GM19324 (cell line): ENCODE measurements at regions not wholly inside any gene's neighbourhood (a gene's known extent, or its start where the extent isn't known, plus 50 kb on each side); places are given as distances from the start of the nearest gene placed in this dataset.
"Not testable (repeated sequence)": the region's sequence is repeated elsewhere in the genome, so short reads cannot be mapped to it uniquely, and the experiment has no call there.

Source experiments
- ATAC-seq: cut with Tn5 transposase; IDR thresholded peaks from one replicate; pipeline ENCODE4 v1.9.1; 2021; ENCODE audit warnings: mild to moderate bottlenecking, moderate library complexity; ENCODE audit not compliant: unreplicated experiment, low FRiP score

DNA sequence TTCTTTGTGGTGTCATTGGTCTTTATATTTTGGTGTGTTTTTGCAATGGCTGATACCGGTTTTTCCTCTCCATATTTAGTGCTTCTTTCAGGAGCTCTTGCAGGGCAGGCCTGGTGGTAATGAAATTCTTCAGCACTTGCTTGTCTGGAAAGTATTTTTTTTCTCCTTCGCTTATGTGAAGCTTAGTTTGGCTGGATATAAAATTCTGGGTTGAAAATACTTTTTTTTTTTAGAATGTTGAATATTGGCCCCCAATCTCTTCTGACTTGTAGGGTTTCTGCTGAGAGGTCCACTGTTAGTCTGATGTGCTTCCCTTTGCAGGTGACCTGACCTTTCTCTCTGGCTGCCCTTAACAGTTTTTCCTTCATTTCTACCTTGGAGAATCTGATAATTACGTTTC is 82.7 kb downstream of the XCL2 start:
- not testable (repeated sequence) for ATAC-seq

DNA sequence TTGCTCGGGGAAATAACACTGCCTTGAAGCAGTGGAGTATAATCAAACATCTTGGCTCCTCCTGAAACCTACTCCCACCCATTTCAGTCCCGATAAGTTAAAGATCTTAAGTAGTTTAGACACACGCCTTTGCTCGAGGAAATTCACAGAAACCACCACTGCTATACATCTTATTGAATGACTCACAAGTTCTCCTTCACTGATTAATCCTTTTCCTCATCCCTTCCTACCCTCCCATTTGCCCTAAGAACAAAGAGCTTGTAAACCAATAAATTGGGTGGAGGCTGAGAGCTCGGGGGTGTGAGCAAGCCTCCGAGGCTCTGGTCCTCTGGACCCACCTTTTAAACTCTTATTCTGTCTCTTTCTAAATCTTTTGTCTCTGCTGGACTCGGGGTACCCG is 86.5 kb downstream of the XCL2 start:
- not testable (repeated sequence) for ATAC-seq

DNA sequence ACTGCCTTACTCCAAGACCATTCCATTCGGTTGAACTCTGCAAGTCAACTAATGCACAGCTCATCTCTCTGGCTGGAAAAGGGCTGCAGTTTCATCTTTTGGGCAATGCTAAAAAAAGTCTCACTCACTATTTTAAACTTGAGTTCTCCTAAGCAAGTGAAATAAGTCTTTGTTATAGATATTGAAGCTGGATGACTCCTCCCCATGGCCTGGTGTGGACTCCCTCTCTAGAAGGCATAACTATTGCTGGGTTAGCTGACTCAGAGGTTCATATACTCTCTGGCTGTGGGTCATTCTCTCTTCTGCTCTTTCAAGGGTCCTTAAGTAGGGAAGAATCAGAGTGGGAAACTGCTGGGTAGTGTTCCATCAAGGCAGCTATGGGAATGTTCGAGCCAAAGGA is 88.0 kb downstream of the XCL2 start:
- ATAC-seq, result no peak

DNA sequence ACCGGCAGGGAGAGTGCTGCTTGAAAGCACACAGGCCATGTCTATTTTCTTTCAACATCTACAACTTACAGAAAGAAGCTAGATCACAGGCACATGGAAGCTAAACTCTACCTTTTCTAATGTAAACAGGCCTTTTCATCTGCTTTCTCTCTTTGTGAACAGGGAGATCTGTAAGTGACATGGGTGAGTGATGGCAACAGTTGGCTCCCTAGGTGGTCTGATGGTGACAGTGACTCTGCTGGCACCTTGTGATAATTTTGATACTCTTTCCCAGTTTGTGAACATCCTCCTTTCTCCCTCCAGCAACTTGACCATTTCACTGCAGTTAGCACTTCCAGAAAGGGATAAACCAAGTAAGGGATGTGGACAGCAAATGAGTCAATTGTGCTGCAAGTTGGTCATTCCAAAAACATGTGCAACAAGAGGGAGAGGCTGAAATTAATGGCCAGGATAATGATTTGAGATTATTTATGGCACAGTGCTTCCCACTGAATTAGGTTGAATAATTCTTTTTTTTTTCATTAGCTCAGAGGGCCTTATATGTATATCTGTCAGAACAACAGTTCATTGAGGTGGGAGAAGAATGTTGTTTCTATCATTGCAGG is 89.5 kb downstream of the XCL2 start:
- no peak for ATAC-seq

DNA sequence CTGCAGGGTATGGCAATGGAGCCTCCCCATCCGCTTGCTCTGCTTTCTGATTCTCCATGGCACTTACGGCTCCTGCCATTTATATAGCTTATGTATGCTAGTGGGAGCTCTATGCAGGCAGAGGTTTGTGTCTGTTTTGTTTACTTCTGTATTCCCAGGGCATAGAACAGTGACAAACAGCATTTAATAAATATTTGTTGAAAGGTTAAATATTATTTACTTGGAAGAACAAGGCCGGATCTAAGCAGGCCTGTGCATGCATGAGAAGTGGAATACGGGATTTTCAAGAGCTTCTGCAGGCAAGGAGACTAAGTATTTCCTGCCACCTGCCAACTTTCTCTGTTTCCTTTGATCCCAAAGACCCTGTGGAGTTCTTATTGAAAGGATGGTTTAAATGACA is 90.7 kb downstream of the XCL2 start:
- no peak for ATAC-seq

DNA sequence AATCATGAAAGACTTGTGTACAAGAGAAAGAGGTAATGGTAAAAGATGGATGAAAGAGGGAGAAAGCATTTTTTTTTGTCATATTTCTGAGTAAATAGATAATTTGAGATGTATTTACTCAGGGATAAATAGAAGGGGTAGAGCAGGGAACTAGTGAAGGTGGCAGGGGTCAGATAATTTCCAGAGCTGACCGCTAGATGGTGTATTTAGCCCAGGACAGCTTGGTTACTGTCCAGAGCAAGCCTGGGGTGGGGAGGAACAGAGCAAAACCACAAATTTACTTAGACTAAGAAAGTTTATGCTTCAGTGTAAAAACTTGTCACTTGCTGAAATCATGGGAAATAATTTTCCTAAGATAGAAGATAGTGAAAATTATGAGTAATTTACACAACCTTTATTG is 91.5 kb downstream of the XCL2 start:
- no peak for ATAC-seq

DNA sequence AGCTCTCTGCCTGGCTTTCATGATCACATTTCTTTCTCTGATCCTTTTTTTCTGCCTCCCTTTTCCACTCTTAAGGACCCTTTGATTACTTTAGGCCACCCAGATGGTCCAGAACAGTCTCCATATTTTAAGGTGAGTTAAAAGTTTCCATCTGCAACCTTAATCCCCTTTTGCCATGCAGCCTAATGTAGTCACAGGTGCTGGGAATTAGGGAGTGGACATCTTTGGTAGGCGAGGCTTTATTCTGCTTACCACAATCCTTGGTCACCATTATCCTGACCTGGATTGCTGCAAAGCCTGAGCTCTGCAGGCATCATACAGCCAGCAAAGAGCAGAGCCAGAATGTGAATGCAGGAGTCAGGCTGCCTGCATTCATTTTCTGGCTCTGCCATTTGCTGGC is 95.9 kb downstream of the XCL2 start:
- no peak for ATAC-seq

DNA sequence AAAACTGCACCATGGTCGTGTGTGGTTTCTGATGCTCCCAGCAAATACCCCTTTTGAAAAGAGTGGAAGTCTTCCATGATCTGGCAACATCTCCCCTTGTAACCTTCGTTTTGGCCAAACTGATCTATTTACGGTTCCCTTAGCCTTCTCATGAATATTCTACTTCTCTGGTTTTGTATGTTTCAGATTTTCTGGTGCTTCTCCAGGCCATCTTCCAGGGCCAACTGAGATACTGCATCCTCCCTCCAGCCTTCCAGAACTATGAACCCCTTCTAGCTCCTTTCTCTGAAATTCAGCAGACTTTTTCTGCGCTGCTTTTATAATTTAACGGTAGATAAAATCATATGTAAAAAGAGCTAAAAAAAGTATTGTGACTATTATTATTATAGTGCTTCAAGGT is 97.7 kb downstream of the XCL2 start:
- ATAC-seq, result no peak

DNA sequence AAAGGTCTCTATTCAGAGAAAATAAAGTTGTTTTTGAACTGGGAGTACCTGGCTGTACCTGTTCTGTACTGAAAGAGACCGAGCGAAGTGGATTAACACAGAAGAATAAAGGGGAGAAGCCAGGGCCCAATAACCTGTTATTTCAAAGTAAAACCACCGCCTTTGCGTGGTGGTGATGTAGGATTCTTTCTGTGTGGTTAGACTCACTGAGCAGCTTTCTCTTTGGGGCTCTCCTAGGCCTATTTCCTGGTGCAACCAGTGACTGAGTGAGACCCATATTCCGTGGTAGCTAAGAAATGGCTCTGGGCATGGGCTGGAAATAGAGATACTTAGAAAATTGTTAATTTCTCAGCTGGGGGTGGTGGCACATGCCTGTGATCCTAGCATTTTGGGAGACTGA is 99.9 kb downstream of the XCL2 start:
- ATAC-seq, result no peak

DNA sequence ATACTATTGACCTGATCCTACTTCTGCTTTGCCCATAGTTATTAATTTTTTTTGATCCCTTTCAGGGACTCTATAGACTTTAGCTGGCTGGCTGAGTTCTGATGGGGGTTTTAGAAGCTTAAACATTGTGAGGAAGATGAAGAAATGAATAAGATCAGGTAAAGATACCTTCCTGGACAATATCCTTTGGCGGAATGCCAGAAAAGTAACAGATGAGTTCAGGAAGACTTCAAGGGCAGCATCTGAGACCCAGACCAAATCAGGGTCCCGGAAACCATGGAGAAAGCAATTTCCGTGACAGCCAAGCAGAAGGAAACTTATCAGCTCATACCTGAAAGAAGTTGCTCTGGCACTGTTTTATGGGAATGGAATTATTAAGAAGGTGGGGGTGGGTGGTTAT is 100.4 kb downstream of the XCL2 start:
- no peak for ATAC-seq

DNA sequence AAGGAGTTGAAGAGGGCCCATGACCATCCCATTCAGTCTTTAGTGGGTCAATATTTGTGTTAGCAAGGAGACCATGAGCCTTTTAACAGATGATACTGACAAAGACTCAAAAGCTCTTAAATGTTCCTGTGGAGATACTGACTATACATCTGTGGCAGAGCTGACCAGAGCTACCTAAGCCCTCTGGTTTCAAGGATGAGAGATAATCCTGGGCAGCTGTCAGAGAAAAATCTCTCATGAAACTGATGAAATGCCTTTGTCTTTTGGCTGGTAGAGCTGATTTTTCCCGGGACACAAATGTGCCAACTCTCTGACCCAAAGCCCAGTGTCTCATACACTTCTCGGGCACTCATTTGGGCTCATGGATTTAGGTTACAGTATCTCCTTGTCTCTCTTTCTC is 100.9 kb downstream of the XCL2 start:
- ATAC-seq, result no peak

DNA sequence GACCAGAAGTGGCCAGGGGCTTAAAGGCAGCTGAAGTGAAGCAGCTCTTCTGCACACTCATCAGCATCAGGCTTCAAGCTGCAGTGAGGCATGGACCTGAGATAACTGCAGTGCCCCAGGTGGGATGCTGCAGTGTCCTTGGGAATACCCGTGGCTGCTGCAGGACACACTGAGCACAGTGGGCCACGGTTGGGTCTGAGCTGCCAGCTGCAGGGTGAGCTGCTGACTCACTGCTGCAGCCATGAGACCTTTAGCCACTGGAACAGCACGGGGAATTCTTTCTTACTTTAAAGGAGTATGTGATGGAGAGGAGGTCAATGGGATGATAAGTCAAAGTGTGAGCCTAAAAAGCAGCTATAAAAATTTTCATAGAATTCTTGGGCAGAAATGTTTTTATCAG is 102.1 kb downstream of the XCL2 start:
- no peak for ATAC-seq

DNA sequence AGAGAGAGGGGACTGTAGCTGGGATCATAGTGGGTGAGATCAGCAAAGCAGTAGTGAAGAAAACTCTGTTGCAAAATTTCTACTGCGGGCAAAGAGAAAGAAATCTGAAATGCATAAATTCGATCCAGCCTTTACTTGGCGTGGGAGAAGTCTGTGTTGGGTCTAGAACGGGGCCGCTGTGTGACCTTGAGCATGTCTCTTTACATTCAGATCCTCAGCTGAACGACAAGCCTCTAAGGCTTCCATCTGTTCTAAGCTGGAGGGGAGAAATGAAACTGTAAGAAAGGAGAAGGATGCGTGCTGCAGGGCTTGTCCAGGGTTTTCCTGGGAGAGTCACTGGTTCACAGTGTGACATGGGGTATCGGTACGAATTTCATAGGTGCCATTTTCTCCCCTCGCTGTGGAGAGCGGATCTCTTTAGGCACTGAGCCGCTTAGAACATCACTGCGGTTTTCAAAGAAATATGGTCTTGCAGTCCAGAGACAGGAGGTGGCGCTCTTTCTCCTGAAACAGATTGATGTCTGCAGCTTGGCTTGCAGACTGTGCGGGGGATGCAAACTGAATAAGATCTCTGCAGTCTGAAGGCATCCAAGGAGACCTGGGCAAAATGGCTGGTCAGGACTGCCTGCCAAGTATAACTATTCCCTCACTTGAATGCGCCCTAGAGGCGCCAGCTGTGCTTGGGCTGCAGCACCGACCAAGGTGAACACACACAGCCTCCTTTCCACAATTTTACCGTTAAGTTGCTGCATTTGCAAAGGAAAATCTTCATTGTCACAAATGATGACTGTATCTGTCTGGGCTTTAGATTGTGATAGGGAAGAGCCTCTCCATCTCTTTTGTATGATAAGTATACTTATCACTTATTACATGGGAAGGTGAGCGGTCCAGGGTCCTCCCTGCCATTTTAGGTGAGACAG is 104.1 kb downstream of the XCL2 start:
- peak; percentile 60 for ATAC-seq

DNA sequence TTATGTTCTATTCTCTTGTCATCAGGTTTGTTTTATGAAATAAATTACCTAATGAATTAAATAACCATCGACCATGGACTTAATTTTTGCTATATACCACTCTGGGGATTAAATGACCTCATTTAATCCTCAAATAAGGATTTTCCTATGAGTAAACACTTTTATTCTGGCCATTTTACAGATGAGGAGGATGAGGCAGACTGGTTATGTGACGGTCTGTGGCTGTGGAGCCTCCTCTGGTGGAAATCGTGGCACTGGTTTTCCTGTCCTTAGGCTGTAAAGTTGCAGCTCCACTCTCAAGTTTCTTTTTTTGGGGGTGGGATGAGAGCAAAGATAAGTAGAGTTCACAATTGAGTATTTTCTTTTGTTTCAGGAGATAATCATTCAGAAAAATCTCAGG is 105.2 kb downstream of the XCL2 start:
- ATAC-seq, result no peak

DNA sequence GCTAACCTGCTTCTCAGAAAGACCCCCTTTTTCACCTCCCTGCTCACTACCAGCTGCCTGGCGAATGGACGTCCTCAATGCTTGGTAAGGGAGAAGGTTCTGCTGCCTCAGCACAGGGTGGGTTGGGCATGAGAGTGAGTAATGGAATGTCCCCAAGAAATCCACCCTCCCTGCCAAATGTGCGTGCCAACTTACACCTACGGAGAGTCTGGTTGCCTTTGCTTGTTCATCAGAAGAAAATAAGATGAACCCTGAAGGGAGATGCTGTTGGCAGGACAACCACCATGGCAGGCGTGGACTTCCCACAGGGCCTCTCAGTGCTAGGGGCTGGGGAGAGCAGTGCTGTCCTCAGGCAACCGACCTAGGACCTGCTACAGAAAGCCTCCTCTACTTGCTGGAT is 106.0 kb downstream of the XCL2 start:
- no peak for ATAC-seq

DNA sequence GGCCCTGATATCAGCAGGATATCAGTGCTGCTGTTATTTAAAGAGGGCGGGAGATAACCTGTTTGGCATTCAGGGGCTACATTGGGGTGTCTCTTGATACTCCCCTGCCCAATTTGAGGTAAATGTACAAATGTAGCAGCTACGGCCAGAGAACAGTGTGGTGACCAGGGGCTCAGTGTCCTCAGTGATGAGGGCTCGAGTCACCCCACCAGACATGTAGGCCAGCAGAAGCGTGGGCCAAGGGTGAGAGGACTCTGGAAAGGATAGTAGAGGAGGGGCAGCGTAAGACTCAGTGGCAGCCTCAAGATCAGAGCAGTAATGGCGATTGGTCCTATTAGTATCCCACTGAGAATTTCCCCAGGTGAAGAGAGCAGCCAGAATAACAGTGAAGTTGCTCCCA is 108.4 kb downstream of the XCL2 start:
- no peak for ATAC-seq

DNA sequence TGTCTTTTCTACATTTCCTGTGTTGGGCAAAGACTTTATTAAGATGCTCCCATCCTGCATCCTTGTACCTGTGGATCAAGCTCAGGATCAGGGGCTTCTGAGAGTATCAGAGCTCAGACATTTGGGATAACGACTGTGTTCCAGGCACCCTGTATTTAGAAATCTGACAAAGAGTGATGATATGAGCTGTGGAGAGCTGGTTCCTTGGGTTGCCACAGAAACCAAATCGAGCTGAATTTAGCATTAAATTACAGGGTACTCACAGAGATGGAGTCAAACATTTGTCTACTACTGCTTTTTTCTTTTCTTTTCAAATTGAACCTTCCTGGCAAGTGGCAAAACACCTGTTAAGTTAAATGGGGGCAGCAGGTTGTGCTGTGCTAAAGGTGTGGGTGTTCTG is 110.6 kb downstream of the XCL2 start:
- no peak for ATAC-seq

DNA sequence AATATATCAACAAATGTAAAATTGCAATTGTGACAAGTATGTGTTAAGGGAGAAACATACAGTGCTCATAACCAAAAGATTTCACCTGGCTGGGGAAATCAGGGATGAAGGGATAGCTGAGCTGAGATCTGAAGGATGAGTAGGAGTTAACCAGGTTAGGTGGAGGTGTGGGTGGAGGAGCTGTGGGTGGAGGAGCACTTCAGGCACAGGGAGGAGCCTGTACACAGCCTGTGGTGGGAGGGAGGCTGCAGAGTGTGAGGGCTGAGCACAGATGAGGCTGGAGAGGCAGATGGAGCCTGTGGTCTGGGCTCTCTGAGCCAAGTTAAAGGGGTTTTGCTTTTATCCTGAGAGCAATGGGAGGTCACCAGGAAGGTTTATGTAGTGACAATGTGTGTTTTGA is 111.9 kb downstream of the XCL2 start:
- ATAC-seq, result no peak

DNA sequence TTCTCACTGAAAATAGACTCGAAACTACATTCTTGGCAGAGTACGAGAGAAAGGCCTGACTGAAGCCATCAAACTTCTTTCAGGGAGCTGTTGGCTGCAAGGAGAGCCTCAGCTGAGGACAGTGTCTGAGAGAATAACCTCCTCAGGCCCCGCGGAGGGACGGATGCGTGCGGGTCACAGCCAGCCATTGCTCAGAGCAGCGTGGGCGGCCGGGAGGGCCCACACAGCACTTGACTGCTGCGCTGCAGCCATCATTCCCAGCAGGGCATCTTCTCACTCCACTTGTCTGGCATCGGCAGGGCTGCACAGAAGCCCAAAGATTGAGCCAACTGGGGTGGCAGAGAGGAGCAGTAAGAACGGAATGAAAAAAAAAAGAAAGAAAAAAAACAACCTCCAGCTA is 113.5 kb downstream of the XCL2 start:
- ATAC-seq, result no peak

DNA sequence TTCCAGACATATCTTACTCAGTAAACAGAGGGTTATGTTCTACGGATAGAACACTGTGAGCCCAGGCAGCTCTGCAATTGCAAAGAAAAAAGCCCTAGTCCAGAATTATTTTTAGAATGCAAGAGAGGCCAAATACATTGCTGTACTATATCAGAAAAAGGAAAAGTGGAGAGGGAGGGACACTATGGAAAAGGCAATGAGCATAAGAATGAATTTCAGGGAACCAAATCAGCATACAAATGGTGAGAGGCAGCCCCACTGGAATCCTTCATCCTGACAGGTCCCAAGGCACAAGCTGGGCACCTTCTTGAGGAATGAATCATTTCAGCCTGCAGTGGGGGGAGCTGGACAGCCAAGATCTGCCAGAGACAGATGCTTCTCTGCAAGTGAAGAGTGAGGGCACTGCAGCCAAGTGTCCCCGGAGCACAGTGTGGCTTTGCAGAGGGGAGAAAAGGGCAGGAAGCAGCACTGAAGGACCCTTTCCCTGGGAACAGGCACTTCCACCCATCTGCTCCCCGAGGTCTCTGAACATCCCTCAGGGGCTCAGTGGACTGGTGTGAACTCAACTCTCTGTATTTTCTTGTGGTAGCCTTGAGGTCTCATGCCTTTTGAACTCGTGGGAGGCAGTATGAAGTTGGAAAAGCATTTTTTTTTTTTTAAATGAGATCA is 115.6 kb downstream of the XCL2 start:
- ATAC-seq, result no peak

DNA sequence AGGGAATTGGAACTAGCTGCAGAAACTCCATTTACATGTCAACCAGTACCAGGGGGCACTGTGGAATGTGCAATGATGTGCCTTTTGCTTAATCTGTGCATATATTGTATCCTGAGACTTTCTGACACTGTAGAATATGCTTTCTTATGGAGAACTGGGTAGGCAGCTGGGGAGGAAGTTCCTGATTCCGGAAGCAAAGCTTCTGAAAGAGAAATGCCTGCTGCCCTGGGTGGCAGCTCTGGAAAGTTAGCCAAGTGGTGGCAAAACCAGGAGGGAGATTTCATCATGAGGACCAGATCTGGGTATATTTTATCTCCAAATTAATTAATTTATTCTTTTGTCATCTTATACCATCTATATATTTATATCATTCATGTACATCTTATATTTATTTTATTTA is 116.7 kb downstream of the XCL2 start:
- no peak for ATAC-seq

DNA sequence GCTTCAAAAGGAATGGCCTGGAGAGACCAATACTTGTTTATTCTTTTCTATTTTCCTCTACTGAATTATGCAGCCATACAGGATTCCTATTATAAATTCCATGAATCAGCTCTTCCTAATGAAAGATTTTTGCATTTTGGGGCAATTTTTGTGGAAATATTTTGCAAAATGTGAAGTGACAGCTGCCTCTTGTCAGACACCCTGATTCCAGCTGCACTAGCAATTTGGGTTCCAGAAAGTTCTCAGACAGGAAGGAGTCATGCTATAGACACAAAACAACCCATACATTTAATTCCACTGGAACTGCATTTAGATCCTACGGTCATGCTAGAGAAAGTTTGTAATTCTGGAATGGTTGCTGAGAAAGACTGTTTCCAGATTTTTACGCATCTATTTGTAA is 119.5 kb downstream of the XCL2 start:
- no peak for ATAC-seq
